ENCODE measurements at regions not wholly inside any gene's neighbourhood (a gene's known extent, or its start where the extent isn't known, plus 50 kb on each side); places are given as distances from the start of the nearest gene placed in this dataset.
A peak's percentile ranks its signal among the peaks of the same experiment; 100 is the strongest.

DNA sequence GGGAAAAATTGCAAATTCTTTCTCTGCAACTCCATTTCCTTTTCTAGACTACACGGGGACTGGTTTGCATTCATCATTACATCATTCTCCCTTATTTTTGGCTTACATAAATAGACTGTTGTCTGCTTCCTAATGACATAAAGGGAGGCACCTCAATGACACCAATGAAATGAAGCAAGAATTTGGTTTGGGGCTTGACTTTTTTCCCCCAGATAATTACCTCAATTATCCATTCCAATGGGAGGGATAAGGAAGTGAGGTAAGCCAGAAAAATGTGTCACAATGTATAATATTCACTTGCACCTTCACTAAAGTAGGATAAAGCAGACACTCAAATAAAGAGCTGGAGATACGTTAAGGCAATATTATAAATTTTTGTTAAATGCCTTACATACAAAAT is 240.6 kb upstream of the GRIP1 start:
- no peak for DNase-seq

DNA sequence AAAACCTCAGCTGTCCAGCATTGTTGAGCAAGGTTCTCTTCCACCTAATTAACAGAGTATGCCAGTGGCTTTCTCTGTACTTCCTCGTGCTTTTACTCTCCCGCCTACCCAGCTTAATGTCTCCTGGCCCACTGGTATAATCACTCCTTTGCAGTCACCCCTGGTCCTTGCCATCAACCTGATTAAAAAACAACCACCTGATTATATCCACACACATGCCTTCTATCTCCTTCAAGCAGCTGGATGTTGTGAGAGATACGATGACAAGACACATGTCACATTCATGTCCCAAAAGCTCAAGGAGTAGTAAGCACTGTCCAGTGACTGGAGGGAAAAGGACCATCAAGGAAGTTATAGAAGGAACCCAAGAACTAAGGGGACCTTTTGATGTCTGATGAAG is 241.3 kb upstream of the GRIP1 start:
- DNase-seq = no peak

DNA sequence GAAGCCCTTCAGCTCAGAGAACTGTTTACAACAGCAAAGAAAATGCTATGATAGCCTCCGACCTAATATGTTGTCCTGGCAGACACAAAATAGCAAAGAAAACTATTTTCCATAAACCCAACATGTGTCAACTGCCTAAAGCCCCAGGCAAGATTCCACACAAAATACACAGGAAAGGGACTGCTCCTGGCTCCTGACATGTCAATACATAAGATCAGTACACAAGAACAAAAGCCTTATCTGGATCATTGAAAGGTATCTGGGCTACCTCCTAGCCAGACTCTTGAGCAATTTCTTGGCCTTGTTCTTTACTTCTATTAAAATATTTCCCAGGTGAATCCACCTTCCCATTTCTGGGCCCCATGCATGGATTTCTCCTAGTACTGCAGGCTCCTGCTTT is 242.3 kb upstream of the GRIP1 start:
- DNase-seq = no peak

DNA sequence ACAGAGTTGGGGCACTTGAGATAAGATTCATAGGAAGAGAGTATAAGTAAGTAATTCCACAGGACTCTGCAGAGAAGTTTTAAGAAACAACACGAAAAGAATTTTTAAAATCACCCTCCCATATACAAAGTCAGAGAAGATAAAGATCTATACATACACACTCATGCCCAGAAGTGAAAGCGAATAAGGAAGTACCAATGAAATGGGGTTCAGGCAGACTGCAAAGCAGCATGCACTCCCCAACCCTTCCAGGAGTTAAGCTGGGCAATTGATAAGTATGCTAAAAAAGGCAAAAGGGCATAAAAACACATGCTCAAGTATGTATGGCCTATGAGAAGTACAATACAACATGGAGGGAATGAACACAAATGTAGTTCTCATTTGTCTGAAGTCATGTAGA is 246.2 kb upstream of the GRIP1 start:
- DNase-seq = no peak

DNA sequence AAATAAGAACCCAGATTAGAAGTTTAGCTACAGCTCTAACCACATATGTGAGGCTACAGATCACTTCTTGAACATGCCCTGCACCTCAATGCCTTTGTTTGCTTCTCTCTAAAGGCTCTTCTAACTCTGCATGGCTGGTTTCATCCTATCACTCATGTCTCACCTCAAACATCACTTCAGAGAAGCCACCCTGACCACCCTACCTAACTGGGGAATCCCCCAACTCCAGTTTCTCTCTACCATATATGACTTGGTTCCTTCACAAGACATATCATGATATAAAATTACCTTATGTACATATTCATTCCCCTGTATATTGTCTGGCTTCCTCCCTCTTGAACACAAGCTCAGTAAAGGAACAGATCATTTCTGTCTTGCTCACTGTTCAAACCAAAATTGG is 250.2 kb upstream of the GRIP1 start:
- DNase-seq = no peak

DNA sequence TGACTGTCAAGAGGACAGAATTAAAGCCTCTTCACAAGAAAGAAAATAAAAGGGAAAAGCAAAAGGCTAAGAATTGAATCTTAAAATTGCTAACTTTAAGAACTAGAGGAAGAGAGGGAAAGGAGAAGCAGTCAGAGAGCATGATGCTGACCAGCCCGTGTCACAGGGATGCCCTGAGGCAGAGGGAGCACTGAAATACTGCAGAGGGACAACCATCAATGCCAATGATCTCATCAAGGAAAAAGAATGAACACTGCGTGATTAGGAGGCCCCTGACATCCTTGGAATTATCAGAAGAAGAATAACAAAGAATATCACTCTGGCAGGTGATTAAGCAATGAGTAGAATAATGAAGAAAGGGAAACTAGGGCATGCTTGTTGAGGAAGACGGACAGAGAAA is 252.2 kb upstream of the GRIP1 start:
- no peak for DNase-seq

DNA sequence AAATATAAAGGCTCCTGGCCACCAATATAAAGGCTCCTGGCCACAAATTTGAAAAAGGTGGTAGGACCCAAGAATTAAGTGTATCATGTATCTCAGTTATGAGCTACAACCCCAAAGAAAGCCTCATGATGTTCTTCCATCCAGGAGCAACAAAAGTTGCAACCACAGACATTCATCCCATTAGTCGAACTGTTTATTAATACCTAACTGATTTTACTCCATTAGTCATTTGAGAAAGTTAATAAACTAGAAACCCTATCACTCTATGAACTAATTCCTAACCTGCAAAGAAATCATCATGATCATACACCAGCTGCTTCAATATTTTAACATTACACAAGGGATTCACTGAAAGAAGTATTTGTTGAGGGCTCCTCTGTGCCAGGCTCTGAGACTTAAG is 253.2 kb upstream of the GRIP1 start:
- DNase-seq = no peak

DNA sequence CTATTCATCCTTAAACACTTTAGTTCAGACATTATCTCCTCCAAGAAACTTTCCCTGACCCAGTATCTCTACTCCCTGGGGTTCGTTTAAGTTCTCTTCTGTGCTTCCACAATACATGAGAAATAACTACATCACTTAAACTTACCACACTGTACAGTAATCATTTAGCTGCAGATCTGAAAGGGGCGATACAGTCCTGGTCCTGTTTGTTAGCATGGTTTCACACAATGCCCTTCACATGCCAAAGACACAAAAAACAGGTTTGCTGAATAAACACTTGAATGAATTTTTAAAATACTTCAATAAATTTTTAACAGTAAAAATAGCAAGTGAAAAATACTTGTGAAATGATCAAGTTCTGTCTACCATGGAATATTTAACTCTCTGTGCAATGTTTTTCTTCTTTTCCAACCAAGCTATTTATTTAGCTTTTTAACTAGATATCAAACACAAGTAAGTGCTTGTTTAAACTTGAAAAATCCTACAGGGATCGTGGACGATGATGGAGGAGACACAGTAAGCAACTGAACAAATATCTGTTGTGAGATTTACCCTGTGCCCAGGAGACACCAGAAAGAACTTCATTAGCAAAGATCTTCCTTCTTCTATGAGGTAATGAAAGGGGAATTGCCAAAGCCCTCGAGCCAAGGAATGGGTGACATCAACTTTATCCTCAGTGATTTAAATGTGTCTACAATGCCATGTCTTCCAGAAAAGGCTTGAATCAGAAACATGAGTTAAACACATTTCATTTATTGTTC is 255.6 kb upstream of the GRIP1 start:
- DNase-seq = no peak

DNA sequence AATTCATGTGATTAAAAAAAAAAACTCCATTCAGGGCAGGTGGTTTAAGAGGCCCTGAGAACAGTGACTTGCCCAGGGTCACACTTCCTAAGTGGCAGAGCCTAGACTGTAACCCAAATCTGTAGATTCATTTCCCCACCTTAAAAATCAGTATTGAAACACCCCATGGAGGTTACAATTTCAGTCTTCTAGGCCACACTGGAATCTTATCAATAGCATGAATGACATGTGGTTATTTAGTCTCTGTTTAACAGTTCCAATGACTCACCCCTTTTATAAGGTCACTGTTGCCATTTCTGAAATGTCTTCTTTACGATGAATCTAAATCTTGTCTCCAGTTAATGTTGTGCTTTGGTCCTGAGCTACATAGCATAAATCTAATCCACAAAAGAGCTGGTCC is 262.3 kb upstream of the GRIP1 start:
- DNase-seq = no peak

DNA sequence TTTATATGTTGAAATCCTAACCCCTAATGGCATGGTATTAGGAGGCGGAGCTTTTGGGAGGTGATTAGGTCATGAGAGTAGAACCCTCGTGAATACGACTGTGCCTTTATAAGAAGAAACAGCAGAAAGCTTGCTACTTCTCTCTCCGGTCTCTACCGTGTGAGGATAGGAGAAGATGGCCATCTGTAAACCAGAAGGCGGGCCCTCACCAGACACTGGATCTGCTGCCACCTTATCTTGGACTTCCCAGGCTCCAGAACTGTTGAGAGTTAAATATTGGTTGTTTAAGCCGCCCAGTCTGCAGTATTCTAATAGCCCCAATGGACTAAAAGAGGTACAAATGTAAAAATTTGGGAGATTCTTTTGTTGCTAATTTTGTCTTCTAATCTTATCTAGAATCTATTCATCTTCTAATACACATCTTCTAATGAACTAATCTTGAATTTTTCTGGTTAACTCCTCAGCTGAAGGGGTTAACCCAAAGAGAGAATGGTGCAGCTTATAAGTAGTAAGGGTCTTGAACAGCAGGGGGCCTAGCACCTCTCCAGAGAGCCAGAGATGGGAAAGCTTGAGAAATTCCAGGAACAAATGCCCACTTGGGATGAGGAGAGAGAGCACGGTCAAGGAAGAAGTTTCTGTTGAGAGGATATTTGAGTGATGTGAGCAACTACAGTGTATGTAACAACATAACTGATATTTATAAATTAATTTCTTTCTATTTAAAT is 264.0 kb upstream of the GRIP1 start:
- DNase-seq = no peak

DNA sequence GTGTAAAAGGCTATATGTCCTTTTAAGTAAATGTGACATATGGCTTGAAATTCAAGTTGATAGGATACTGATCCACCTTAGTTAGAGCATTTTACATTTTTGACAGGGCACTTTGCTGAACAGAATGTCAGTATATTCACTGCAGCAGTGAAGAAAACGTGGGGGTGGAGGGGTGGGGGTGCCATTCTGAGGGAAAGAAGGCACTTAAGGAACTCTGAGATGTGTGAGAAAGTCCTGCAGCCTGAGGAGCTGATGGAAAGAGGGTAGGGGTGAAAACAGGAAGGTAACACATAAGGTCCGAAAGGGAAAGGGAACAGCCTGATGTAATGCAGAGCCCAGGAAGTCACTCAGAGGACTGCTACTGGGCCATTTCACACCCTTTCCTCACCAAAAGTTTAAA is 265.5 kb upstream of the GRIP1 start:
- DNase-seq = no peak

DNA sequence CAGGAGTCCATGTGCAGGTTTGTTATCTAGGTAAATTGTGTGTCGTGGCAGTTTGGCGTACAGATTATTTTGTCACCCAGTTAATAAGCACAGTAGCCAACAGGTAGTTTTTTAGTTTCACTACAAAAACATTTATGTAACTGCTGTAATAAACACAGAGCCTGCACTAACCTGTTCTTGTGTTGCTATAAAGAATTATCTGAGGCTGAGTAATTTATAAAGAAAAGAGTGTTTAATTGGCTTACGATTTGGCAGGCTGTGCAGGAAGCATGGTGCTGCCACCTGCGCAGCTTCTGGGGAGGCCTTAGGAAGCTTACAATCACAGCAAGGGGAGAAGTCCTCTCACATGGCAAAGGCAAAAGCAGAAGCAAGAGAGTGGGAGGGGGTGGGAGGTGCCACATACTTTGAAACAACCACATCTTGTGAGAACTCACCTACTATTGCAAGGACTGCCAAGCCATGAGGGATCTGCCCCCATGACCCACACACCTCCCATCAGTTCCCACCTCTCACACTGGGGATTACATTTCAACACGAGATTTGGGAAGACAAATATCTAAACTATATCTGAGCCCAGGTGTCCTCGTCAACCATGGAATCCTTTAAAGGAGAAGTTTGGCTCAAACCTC is 266.4 kb upstream of the GRIP1 start:
- no peak for DNase-seq

DNA sequence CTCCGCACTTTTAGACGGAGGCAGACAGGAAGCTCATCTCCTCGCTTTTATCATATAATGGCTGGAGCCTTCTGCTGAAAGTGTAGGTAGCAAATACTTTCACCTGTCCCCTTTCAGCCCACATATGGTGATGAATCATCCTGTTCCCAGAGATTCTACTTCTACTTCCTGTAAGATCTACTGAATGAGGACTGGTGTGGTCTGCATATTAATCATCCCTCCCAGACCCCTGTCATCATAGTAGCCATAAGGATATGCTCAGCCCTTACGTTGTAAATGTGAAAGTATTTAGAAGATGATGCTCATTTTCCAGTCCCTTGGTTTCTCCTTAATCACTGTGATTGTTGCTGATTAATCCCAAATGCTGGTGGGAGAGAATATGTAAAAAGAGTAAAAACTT is 268.2 kb upstream of the GRIP1 start:
- DNase-seq = no peak

DNA sequence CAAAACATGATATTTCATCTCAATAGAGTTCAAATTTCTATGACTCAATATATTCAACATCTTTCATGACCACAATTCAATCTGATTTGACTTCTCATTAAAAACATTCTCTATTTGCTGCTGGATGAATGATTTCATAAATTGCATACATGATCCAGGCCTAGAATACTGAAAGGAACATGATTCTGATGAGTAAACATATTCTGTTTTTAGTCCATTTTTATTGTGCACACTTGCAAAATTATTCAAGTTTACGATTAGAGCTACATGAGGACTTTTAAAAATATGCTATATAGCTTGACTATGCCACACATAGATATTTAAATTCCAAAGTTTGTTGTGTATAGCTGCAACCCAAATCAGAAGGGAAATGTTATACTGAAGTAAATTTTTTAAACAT is 273.8 kb upstream of the GRIP1 start:
- DNase-seq = no peak

DNA sequence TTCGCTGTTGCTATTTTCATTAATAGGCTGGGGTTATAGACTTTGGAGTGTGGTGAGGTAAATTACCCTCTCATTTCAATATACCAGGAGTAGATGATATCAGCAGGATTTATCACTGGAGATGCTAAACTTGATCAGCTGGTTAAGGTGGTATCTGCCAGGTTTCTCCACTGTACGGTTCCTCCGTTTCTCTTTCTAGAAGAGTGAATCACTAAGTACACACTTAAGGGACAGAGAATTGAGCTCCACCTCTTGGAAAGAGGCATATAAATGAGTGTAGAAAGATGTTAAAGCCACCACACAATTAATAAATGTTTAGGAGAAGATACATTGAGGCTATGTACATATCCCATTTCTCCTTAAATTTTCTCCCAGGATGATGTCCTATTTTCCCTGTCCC is 277.4 kb upstream of the GRIP1 start:
- no peak for DNase-seq

DNA sequence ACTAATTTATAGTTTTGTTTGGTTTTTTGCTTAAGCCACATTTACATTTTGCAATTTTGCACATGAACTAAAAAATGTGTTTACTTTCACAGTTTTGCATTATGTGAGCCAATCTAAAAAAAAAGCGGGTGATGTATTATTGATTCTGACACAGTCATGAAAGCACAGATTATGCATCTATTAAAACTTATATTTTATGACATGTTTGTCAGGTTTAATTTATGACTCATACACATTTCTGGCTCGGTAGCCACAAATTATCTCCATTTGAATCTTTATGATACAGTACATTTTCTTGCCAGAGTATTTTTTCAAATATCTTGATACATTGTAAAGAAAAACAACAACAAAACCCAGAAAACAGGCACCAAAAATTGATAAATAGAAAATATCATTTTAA is 280.4 kb upstream of the GRIP1 start:
- no peak for DNase-seq

DNA sequence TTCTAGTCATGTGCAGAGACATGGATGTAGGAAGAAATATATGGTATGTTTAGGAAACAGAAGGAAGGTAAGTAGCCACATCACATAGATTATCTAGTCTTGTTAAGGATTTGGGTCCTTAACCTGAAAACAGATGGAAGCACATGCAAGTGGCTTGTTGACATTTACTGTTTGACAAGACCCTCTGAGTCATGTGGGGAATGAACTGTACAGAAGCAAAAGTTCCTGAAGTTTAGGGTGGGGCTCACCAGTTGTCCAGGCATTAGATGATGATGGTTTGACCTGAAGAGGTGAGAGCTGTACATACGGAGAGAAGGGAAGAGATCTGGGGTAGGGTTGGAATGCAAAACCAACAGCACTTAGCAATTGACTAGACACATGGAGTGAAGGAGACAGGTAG is 281.1 kb upstream of the GRIP1 start:
- no peak for DNase-seq

DNA sequence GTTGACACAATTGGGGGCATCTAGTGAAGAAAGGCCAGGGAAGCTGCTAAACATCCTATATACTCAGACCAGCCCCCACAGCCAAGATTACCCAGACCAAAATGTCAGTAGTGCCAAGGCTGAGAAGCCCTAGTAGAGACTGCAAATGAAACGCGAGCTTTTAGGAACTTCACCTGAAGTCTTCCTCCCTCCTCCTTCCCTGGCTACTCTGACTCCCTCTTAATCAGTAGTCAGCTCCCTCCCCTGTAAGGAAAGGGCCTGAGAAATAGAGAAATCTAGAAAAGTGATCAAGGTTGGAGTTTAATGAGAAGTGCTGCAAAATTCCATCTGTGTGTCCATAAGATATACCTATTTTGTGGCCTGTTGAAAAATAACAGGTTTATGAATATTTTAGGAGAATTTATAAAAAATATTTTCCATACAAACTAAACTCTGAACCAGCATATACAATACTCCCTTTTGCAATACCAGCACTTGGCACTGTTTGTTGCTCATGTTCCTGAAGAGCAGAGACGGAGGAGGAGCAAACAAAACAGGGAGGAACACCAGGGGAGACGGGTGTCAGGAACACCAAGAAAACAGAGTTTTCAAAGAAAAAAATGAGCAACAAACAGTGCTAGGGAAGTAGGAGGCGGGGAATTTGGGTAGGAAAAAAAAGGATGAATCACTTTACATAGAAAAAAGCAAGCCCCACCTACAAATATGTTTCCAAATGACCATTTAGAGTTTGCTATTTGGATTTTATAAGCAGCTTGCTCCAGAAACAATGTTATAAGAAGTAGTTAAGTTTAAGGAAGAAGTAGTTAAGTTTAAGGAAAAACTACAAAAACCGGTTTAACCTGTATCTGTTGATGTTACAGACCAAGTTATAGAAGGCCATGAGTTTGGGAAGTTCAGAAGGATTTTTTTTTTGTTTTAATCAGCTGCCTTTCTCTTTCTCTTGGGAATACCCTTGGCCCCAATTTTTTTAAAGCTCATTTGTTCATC is 282.1 kb upstream of the GRIP1 start:
- DNase-seq = peak; percentile 38

DNA sequence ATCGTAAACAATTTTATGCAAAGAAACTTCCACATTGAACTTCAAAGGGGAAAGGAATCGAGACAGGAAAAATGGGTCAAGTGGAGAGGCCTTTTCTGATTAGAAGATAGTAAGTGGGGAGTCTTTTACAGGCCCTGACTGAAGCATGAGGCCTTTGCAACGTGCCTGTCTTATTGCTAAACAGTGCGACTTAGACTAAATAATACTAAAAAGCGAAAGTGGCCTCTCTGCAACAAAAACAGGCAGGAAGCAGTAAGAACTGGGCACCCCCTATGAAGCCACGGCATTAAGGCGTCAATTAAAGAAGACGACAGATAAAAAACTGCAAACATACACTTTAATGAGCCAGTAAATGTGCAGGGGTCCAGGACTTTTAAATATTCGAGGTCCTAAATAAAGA is 283.4 kb upstream of the GRIP1 start:
- peak; percentile 67 for DNase-seq

DNA sequence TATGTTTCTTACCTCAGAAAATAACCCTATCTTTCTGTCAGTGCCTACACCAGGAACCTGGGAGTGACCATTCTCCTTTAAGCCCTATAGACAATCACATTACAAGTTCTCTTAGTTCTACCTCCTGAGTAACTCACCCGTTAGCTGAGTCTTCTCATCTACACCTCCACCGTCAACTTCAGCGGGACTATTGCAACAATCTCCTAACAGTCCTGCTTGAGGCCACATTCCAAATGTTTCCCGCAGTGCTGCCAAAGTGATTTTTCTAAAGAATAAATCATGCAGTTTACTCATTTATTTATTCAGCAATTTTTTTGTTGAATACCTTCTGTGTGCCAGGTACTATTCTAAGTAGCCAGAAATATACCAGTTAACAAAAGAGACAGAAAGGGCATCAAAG is 285.0 kb upstream of the GRIP1 start:
- DNase-seq = no peak

DNA sequence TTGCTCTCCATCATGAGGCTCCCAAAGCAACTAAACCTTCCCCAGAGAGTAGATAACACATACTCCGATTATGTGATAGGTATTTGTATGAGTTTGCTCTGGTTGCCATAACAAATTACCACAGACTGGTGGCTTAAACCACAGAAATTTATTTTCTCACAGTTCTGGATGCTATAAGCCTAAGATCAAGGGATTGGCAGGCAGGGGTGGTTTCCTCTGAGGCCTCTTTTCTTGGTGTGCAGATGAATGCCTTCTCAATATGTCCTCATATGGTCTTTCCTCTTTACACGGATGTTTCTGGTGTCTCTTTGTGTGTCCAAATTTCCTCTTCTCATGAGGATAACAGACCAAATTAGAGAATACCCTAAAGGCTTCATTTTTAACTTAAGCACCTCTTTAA is 285.8 kb upstream of the GRIP1 start:
- DNase-seq = no peak

DNA sequence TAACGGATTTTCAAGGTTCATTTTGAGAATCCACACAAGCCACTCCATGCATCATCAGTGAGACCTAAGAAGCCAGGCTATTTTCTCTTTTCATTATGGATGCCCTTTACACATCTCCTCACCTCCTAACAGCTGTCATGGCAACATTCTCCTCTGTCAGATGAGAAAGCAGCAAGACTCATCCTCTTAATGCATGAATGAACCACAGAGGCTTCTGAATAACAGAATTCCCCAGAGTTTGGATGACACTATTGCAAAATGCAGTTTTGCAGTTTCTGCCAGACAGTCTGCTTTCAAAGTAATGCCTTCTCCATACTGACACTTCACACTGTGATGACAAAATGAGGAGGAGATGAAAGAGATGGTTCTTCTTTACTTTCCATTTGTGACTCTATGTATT is 286.7 kb upstream of the GRIP1 start:
- DNase-seq = no peak

DNA sequence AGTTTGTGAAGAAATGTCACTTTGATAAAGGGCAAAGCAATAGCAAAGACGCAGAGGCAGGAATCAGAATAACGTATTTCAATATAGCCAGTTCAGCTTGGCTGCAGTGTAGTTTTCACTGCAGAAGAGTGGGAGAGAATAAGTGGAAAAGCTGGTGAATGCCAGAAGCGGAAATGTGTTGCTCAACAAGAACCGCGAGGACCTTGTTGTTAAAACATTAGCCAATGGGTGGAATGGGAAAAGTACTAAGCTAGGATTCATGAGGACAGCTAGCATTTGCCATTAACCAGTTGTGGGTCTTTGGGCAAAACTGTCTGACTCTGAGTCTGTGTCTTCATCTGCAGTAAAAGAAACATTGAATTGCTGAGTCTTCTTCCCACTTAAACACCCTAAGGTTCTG is 292.9 kb upstream of the GRIP1 start:
- no peak for DNase-seq

Data from inflammatory macrophage treated with lipopolysaccharide for 4 hours (primary cell).